Spleen (tissue), 7 donors: ENCODE measurements at regions not wholly inside any gene's neighbourhood (a gene's known extent, or its start where the extent isn't known, plus 50 kb on each side); places are given as distances from the start of the nearest gene placed in this dataset.

Source experiments
- CTCF ChIP-seq, 11 experiments: fragments of 200-600 bp in 7 of 11; fragments of 450-650 bp in 4 of 11; sonication (generic) in 4 of 11; IDR thresholded peaks in 8 of 11; conservative IDR thresholded peaks in 3 of 11; 1 replicate in 7 of 11; 2 replicates in 4 of 11; pipeline versions ENCODE4 v1.4.0 to v1.8.0; 2016 to 2021; ENCODE audit warnings: antibody characterized with exemption in 11 of 11, inconsistent platforms in 4 of 11, mild to moderate bottlenecking in 1 of 11
- POLR2A ChIP-seq, 3 donors: fragments of 450-650 bp; IDR thresholded peaks; one replicate each; pipeline ENCODE4 v1.5.1; 2017; ENCODE audit warnings: antibody characterized with exemption in 3 of 3, mild to moderate bottlenecking in 1 of 3
- donor health status: DM: no; HTN: no; CAD: no; lungs with moderate emphysema.
- donor health status: DM: no; HTN: no; CAD: no.
- donor health status: DM: no; HTN: no; CAD: no.

DNA sequence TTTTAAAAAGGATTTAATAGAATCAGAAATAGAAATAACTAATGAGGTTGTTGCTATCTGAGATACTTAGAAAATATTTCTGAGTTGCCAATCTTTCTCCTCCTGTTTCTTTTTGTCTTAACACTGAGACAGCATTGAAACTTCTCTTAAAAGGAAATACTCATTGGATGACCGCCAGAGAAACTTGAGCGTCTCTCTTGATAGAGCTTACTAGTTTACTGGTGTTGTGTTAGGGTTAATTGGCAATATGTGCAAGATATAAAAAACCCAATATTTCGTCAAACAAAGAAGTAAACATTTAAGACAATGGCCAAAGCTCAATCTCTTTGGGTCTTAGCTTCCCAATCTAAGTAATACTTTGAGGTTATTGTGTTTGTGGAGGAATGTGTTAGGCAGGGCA, 176.4 kb upstream of the CHD1 start:
- no peak for TF ChIP-seq POLR2A (IDR thresholded peaks at IDR 0.05)
- TF ChIP-seq CTCF (IDR thresholded peaks at IDR 0.05 in 8 of 11, conservative IDR thresholded peaks at IDR 0.05 in 3 of 11), result no peak
